DOHH2 (cell line): ENCODE measurements at regions not wholly inside any gene's neighbourhood (a gene's known extent, or its start where the extent isn't known, plus 50 kb on each side); places are given as distances from the start of the nearest gene placed in this dataset.

Experiments
- EZH2phosphoT487 ChIP-seq: fragments of 200-600 bp; sonication (generic); IDR thresholded peaks from 2 replicates; pipeline ENCODE4 v1.6.1; 2017; ENCODE audit warnings: borderline replicate concordance, mild to moderate bottlenecking, antibody characterized with exemption, low read length, moderate library complexity, mixed read lengths
- TF ChIP-seq, protein P1 (sequence below): fragments of 200-600 bp; sonication (generic); IDR thresholded peaks from one replicate; pipeline ENCODE4 v1.5.1; 2014; ENCODE audit warnings: antibody characterized with exemption, mild to moderate bottlenecking, low read depth, low read length; ENCODE audit not compliant: poor library complexity, severe bottlenecking

DNA sequence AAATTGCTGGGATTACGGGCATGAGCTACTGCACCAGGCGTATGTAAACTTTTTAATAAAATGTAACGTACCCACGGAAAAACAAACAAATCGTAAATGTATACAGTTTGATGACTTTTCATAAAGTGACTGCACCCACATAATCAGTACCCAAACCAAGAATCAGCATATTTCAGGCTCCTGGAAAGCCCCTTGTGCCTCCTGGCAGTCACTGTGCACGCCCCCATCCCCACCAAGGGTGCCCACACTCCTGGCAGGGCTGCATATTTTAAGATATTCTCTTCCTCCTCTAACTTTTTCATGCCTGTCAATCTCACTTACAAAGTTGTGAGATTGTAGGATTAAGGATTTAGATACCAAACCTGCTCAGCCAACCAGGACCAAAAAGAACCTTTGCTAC is 305.5 kb downstream of the SHQ1 start:
- TF ChIP-seq, protein P1, sequence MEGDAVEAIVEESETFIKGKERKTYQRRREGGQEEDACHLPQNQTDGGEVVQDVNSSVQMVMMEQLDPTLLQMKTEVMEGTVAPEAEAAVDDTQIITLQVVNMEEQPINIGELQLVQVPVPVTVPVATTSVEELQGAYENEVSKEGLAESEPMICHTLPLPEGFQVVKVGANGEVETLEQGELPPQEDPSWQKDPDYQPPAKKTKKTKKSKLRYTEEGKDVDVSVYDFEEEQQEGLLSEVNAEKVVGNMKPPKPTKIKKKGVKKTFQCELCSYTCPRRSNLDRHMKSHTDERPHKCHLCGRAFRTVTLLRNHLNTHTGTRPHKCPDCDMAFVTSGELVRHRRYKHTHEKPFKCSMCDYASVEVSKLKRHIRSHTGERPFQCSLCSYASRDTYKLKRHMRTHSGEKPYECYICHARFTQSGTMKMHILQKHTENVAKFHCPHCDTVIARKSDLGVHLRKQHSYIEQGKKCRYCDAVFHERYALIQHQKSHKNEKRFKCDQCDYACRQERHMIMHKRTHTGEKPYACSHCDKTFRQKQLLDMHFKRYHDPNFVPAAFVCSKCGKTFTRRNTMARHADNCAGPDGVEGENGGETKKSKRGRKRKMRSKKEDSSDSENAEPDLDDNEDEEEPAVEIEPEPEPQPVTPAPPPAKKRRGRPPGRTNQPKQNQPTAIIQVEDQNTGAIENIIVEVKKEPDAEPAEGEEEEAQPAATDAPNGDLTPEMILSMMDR = no peak
- TF ChIP-seq EZH2phosphoT487 = no peak
